NB4 (cell line): ENCODE measurements at regions not wholly inside any gene's neighbourhood (a gene's known extent, or its start where the extent isn't known, plus 50 kb on each side); places are given as distances from the start of the nearest gene placed in this dataset.

Experiments
- POLR2A ChIP-seq: IDR thresholded peaks from 2 replicates; pipeline ENCODE4 v1.6.1; 2011; ENCODE audit warnings: mild to moderate bottlenecking; ENCODE audit not compliant: insufficient read length; ENCODE audit errors: extremely low read depth
- TF ChIP-seq, protein P1 (sequence below): IDR thresholded peaks from one replicate; pipeline ENCODE4 v1.5.1; 2012; ENCODE audit warnings: low read depth, low read length

- no peak for TF ChIP-seq POLR2A
- TF ChIP-seq, protein P1, sequence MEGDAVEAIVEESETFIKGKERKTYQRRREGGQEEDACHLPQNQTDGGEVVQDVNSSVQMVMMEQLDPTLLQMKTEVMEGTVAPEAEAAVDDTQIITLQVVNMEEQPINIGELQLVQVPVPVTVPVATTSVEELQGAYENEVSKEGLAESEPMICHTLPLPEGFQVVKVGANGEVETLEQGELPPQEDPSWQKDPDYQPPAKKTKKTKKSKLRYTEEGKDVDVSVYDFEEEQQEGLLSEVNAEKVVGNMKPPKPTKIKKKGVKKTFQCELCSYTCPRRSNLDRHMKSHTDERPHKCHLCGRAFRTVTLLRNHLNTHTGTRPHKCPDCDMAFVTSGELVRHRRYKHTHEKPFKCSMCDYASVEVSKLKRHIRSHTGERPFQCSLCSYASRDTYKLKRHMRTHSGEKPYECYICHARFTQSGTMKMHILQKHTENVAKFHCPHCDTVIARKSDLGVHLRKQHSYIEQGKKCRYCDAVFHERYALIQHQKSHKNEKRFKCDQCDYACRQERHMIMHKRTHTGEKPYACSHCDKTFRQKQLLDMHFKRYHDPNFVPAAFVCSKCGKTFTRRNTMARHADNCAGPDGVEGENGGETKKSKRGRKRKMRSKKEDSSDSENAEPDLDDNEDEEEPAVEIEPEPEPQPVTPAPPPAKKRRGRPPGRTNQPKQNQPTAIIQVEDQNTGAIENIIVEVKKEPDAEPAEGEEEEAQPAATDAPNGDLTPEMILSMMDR, result no peak
These were observed 103.5 kb upstream of the PPARGC1A start for GRCh38 chr4:23993373-23993772.
